HG03139 (cell line): ENCODE measurements at regions not wholly inside any gene's neighbourhood (a gene's known extent, or its start where the extent isn't known, plus 50 kb on each side); places are given as distances from the start of the nearest gene placed in this dataset.

ENCODE experiments used
- ATAC-seq: cut with Tn5 transposase; IDR thresholded peaks from one replicate; pipeline ENCODE4 v1.9.1; 2021; ENCODE audit not compliant: unreplicated experiment

DNA sequence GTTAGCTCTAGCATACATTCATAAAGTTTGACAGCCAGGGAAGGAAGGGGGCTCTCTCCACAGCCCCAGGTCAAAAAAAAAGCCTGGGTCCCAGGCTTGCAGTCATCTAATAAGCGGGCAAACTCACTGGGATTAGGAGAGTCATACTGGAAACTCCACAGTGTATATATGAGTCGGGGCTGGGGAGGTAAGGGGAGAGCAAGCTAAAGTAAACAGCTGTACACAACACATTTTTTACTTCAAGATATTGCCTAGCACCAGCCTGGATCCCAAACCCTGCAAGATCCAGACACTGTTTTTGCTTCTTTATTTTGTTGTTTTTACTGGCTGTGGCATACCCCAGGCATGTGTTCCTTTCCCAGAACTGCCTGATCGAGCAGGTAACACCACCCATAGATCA lies 291.3 kb upstream of the TANK start:
- no peak for ATAC-seq

DNA sequence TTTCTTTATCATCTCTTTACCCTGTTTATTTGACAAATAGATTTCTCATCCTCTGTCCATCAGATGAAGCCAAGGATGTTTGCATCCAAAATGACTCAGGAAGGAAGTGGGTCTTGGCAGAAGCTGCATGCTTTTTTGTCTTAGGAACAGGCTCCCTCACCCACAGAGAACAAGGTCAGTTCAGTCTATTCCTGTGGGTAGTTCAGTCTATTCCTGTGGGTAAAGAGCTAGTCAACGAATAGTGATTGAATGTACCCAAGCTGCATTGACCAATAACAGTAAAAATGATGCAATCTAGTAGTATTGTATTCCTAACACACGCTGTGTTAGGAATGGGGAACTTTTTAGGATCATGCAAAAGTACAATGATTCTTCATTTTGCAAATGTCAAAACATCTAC lies 290.8 kb upstream of the TANK start:
- ATAC-seq, result no peak

DNA sequence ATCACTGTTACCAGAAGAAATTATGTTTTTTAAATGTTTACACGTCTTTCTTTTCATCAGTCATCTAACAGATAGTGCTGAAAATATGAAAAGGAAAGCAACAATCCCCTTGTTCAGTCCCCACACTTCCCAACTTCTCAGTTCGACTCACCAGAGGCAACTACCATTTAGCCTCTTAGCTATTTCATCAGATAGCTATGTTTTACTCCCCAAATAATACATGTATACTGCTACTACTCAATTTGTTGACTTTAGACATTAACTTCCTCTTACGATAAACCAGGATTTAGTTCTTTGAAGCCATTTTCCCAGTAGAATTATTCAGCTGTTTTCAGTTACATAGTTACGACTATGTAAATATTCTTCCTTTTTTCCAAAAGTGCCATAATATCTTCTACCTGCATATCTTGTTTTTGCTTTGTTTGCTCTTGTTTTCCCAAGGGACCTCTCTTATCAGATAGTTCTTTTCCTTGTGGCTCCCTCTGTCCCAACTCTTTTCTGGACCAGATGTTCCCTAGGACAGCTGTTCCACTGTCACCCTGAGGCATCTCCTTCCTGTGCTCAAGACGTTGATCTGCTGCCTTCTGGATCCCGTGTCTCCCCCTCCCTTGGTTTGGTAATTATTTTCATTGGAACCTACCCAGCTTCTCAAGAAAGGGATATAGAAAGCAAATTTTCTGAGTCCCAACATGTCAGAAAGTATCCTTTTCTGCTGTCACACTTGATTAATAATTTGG lies 289.3 kb upstream of the TANK start:
- no peak for ATAC-seq

DNA sequence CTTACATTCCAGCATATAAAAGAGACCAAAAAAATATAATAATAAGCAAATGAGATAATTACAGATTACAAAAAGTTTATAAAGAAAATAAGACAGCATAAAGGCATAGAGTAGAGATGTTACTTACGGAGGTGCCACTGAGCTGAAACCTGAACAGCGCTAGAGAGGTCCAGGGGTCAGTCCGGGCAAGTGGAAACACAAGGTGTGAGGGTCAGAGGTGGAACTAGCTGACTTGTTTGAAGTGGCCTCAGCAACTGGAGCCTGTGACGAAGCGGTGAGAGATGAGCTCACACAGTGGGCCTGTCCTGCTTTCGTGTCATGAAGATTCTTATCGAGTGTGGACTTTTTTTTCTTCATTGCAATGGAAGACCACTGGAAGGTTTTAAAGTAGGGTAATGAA lies 288.3 kb upstream of the TANK start:
- ATAC-seq, result no peak

DNA sequence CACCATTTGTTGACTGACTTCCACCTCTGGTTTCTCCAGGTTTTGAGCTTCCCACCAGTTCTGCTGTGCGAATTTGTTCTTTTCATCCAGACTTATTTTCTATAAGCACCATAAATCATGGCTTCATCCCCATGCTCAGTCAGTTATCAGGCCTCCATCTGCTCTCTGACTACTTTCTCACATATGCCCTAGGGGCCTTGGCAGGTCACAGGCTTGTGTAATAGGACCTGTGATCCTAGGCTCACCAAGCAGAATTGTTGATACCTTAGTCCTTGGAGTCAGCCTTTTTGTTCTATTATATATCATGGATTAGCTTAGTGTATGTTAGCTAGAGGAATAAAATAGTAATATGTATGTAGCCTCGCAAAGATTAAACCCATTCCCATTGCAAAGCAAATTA lies 284.2 kb upstream of the TANK start:
- ATAC-seq, result no peak

DNA sequence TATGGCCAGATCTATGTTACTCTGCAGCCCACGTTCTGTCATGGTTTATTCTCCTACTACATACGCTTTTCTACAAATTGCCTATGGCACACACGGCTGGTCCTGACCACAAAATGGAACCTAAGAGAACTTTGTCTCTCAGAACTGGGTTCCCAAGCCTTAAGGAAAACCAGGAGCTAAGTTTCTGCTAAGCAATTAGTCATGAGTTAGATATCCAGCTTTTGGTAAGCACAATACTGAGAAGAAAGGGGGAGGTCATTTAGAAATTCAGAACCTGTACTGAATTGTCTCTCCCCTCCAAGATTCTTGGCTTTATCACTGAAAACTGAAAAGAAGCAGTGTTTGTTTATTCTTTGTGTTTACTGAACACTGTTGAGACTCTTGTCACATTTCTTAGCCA lies 283.5 kb upstream of the TANK start:
- ATAC-seq, result no peak

DNA sequence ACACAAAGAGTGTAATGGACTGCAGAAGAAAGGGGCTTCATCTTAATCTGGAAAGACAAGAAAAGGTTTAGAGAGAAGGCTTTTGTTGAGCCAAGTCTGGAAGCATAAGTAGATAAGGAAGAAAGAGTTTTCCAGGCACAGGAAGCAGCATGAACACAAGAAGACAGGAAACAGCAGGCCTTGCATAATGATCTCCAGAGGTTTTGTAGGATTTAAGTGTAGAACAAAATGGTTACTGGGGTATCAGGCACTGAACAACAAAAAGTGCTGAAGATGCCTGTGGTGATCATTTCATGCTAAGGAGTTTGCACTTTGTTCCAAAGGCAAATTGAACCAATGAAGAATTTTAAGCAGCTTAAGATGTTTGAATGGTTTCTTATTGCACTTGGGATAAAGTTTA lies 281.6 kb upstream of the TANK start:
- ATAC-seq, result no peak

DNA sequence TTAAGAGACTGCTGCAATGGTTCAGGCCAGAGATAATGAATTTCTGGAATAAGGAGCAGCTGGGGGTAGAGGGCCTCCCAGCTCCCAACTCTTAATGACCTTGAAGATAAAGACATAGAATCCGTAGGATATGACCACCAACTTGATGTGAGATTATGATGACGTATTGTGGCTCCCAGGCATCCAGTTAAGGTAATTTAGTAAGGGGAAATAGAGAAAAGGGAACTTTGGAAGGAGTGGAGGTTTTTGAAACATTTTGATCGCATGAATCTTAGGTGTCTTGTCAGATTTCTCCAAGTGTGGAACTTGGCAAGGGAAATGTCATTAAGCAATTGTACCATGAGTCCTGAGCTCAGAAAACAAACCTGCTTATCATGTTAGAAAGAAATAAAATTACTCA lies 277.3 kb upstream of the TANK start:
- no peak for ATAC-seq

DNA sequence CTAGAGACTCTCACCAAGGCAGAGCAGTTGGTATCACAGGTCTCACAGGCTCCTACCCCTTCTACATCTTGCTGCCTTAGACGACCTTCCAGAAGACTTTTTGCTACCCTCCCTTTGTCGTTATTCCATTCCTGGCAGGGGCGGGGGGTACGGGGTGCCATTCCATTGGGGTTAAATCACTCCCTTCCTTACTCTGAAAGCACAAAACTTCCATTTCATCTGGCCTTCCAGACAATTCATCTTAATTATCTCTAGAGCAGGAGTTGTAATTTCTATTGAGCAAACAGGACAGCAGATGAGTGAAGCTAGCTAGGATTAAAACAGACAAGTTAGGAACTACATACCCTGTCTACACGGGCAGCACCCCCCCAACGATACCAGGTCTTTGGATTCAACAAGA lies 276.2 kb upstream of the TANK start:
- no peak for ATAC-seq

DNA sequence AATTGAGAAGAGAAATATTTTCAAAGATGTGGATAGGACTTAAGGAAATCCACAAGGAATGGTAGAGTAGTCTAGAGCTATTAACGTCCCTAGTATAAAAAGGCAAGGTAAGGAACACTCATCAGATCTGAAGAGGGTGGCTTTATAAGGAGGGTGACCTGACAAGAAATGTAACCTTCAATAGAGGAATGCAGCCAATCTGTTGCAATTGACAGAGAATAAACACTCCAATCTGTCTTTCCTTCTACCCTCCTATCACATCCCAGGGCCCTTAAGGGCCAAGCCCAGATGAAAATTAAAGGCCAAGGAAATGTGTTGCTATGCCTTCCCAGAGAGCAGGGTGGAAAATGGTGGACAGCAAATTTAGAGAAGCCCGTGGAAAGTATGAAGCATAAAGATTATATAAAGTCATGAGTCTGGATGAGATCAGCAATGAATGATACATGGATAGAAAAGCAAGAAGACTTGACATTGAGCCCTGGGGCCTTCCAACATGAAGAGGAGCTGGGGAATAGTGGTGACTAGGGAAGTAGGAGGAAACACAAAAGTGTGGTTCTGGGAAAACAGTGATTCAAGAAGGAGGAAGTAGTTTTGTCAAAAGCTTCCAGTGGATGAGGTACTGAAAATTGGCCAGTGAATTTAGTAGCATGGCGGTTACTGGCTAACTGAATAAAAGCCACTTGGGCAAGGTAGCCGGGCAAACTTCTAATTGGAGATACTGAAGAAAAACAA lies 270.6 kb upstream of the TANK start:
- no peak for ATAC-seq

DNA sequence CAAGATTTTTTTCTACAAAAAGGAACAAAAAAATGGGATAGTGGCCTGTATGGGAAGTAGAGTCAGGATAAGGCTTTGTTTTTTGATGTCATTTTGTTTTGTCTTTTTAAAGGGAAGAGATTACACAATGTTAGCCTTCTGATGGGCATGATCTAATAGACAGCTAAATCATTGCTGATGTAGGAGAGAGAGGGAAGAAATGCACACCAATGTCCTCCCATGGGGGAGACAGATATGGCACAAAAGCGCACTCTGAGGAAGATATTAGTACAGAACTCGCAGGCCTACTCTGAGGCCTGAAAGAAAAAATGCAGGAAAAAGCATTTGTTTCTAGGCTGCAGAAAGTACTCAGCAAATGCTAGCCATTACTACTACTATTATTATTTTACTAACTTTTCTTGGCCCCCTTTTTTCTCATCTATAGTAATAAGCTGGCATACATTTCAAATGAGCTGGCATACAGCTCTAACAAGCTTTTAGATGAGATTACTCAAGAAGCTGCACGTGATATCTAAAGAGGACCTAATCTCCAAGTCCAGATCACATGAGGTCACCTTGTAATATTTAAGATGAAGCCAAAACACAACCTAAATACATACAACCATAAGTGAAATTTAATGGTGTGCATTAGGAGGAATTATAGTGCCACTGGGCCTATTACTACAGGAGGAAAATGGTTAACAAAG lies 269.4 kb upstream of the TANK start:
- ATAC-seq, result no peak

DNA sequence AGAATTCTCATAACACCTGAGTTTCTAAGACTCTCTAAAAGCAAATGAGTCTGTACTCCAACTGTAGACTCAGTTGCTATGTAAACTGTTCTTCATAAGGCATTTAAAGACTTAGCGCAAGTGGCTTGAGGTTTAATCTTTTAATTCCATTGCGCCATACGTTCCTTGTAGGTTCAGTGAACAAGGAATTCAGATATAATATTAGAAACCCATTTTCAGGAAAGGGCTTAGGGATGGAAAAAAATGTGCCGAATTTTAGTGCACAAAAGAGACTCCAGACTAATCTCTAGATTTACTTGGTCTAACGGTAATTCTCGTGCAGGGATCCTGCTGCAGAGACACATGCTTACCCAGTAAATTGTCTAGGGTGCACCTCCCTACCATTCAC lies 268.9 kb upstream of the TANK start:
- no peak for ATAC-seq

DNA sequence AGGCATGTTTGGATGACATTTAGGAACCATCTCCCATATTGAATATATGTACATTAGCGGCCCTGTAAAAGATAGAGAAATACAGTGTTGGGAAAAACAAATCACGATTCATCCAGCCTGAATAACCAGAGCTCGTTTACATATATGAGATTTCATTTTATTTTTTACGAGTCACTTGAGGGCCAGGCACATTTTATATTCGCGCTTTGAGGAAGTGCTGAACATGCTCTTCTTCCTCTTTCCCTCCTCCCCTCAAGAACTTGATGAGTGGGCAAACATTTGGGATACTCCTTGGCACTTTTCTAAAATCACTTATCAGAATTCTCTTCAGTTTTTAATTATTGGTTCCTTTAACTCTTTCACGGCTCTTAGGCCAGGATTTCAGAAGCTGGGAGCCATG lies 268.0 kb upstream of the TANK start:
- ATAC-seq, result no peak

DNA sequence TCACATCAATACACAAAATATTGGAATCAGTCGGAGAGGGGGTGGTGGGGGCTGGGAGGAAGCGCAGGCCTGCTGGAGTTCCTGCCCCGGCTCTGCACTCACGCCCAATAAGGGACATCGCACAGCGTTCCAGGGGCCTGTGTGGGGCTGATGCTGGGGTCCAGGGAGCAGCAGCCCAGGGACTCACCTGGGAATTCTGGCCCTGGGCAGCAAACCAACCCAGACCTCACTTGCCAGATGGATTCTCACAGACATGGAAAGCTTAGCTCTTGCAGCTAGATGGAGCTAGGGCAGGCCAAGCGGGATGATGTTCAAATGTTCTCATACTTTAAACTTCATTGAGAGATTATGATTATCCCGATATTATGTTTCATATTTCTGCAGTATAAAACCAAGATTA lies 266.6 kb upstream of the TANK start:
- no peak for ATAC-seq

DNA sequence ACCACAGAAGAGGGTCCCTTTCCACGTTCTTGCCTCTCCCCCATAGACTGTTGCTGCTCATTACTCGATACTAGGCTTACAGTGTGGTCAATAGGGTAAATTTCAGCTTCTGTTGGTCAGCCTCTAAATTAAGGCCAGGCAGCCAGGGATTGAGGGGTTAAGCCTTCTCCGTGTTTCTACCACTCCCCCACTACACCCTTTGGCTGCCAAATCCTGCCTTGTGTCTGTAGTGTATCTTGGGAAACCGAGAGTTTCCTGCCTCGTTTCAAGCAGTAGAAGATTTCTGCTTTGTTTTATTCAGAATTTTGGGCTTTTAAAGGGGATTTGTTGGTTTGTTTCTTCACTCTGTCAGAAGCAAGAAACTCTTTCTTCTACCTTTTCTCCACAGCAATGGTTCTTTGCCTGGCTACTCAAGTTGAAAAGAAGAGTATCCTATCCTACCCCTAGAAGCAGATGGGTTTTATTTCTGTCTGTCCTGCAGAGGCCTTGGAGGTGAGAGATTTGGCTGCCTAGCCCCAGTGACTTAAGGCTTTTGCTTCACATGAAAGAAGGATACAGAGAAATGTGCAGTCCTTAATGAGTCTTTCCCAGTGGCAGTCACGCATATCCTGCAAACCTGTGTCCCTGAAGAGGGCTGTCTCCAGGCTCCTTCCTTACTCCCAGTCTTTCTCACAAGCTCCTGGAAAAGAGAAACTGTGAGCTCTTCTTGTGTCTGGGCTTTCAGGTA lies 261.5 kb upstream of the TANK start:
- ATAC-seq, result no peak

DNA sequence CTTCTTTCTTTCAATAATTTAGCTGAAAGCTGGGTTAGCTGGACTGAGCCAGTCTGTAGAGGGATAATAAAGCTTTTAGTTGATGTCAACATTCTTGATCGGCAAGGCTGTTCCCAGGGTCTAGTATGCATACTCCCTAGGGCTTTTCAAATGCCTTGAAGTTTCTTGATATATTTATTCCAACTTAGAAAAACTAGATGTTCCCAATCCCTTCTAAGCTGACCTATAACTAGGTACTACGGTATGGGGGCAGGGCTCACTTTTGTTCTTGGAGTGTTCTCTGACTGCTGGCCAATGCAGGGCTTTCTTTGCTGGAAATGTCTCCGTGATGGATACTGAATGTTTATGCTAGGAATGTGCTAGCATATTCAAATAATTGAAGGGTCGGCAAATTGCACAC lies 258.6 kb upstream of the TANK start:
- no peak for ATAC-seq

DNA sequence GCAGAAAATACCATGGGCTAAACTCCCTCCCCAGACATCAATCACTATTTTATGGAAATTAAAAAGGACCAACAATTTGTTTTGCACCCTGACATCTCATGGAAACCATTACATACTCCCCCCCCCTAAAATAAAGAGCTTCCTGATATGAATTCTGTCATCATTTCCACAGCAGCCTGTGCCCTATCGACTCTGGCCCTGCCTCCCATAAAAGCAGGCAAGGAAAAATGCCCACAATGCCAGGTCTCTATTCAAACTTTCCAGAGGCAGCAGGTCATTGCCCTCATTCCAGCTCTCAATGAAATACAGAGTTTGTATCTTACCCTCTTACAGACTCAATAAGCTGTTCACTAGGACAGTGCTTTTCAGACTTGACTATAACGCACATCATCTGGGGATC lies 254.4 kb upstream of the TANK start:
- ATAC-seq, result no peak

DNA sequence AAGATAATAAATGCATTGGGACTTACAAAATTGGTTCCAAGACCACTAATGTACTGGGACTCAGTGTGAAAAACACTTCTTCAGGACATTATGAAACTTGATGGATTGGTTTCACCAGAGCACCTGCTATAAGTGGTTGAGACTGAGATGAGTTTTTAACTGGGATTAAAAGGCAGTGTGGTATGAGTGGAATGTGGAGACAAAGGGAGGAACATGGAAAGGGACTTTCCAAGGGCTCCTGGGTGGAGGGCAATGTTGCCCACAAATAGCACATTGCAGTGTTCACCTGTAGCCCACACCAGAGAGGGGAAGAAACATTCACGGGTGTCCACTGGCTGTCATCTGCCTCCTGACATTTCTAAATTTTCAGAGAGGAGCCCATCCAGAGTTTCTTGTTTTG lies 253.3 kb upstream of the TANK start:
- ATAC-seq, result no peak

DNA sequence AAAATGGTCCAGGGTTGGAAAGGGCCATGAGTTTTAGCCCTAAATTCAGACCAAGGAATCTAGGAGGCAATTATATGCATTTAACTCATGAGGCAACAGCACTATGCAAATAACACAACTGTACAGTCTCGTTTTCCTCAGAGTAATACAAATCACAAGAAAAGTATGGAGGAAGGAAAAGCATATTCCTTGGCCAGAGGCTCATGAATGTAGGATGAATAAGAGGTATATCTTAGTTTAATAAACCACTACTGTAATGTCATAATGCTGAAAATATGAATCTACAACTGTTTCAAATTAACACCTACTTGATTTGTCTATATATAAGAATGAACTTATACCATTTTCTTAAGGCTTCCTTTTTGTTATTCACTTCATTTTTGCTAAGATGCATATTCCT lies 252.5 kb upstream of the TANK start:
- no peak for ATAC-seq

DNA sequence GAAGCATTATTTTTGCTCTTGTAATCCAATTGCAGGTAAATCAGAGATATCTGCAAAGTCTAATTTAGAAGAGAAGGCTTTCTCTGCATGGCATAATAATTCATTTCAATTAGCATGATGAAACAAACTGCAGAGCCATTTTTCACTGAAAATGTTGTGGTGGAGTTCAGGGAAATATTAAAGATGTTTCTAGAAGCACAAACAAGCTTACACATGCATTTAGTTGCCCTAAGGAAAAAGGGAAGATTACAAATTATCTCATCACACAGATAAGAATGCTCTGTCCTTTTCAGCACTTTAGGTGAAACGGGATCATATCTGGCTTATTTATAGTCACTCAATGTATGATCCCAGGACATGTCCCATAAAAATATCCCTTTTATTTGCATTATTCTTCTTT lies 252.1 kb upstream of the TANK start:
- ATAC-seq, result no peak

DNA sequence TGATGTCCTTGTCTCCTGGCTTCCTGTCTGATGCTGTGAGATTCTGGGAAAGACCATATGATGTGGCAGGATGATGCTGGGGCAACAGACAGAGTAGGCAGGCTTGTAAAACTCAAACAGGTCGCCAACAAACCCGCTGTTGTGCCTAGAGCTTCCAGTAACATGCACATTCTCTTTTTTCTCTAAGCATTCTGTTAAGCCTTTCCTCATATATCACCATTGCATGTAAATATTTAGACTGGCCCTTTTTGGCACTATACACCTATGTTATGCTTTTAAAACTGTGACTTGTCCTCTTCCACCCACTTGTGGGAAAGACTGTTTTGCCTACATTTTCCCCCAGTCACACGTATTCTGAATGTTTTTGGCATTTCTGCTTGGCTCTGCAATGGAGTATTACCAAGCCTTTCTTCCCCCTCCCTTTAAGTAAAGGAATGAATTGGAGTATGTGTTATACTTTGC lies 250.4 kb upstream of the TANK start:
- ATAC-seq, result no peak

DNA sequence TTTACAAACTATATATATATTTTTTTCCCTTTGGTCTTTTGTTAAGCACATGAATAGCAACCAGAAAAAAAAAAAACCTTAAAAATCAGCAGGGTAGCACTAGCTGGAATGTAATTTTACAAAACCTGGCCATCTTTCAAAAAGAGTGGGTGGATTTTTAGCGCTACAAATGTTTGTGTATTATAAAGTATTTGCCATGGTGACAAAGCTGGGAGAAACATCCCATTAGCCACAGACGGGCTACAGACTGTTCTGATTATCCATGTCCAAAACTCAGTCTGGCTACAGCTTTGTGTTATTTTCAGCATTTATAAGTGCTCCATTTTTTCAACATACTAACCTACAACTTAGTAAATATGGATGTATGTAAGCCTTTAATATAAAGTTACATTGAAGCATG lies 249.5 kb upstream of the TANK start:
- ATAC-seq, result no peak
